ENCODE measurements at regions not wholly inside any gene's neighbourhood (a gene's known extent, or its start where the extent isn't known, plus 50 kb on each side); places are given as distances from the start of the nearest gene placed in this dataset.
A peak's percentile ranks its signal among the peaks of the same experiment; 100 is the strongest.
"Not testable (repeated sequence)": the region's sequence is repeated elsewhere in the genome, so short reads cannot be mapped to it uniquely, and the experiment has no call there.

DNA sequence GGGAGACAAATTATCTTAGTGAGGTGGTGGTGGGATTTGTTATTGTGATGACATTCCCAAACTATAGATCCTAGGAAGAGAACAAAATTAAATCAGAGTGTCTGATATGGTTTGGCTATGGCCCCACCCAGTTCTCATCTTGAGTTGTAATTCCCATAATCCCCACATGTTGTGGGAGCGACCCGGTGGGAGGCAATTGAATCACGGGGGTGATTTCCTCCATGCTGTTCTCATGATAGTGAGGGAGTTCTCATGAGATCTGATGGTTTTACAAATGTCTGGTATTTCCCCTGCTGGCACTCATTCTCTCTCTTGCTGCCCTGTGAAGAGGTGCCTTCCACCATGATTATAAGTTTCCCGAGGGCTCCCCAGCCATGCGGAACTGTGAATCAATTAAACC lies 62.0 kb downstream of the RPL22L1 start:
- no peak for DNase-seq (ENCODE audit: low read depth)
- TF ChIP-seq, protein P1, sequence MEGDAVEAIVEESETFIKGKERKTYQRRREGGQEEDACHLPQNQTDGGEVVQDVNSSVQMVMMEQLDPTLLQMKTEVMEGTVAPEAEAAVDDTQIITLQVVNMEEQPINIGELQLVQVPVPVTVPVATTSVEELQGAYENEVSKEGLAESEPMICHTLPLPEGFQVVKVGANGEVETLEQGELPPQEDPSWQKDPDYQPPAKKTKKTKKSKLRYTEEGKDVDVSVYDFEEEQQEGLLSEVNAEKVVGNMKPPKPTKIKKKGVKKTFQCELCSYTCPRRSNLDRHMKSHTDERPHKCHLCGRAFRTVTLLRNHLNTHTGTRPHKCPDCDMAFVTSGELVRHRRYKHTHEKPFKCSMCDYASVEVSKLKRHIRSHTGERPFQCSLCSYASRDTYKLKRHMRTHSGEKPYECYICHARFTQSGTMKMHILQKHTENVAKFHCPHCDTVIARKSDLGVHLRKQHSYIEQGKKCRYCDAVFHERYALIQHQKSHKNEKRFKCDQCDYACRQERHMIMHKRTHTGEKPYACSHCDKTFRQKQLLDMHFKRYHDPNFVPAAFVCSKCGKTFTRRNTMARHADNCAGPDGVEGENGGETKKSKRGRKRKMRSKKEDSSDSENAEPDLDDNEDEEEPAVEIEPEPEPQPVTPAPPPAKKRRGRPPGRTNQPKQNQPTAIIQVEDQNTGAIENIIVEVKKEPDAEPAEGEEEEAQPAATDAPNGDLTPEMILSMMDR (conservative IDR thresholded peaks at IDR 0.05; ENCODE audit: low read depth, low read length), result no peak
- no peak overlapping the region for H3K4me3 ChIP-seq (ENCODE audit: low read depth, low read length)

DNA sequence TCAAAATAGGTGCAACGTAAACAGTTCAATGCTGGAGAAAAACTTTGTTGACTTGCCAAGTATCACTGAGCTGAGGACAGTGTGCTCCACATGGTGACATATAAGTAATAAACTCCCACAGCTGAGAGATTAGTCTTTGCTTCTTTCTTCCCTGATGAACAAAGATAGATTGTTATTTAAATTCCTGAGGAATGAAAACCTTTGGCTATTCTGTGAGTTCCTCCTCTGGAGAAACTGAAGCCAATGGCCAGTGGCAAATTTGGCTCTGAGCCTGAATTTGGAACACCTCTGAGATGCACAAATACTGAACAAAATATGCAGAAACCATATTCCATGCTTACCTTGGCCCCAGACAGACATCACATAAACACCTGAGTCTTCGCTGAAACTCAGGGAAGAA lies 63.3 kb downstream of the RPL22L1 start:
- no peak overlapping the region for H3K4me3 ChIP-seq (ENCODE audit: low read depth, low read length)
- TF ChIP-seq, protein P1 (conservative IDR thresholded peaks at IDR 0.05; ENCODE audit: low read depth, low read length), result no peak
- DNase-seq (ENCODE audit: low read depth), result no peak

DNA sequence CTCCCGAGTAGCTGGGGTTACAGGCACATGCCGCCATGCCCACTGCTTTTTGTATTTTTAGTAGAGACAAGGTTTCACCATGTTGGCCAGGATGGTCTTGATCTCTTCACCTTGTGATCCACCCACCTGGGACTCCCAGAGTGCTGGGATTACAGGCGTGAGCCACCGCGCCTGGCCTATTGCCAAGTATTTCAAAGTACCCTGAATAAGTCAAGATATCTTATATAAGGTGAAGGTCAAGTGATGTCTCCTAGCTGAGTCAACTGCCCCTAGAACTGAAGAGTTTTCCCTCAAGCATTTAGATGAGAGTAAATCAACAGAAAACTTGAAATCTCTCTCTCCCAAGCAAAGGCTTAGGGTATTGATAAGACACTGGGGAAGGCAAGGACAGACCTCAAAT lies 63.9 kb downstream of the RPL22L1 start:
- DNase-seq (ENCODE audit: low read depth), result no peak
- H3K4me3 ChIP-seq (ENCODE audit: low read depth, low read length), result no peak overlapping the region
- TF ChIP-seq, protein P1 (conservative IDR thresholded peaks at IDR 0.05; ENCODE audit: low read depth, low read length), result no peak

DNA sequence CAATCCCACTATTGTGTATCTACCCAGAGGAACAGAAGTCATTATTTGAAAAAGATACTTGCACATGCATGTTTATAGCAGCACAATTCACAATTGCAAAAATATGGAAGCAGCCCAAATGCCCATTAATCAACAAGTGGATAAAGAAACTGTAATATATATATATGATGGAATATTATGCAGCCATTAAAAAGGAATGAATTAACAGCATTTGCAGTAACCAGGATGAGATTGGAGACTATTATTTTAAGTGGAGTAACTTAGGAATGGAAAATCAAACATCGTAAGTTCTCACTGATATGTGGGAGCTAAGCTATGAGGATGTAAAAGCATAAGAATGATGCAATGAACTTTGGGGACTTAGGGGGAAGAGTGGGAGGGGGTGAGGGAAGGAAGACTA lies 64.7 kb downstream of the RPL22L1 start:
- DNase-seq (ENCODE audit: low read depth); H3K4me3 ChIP-seq (ENCODE audit: low read depth, low read length): not testable (repeated sequence)

DNA sequence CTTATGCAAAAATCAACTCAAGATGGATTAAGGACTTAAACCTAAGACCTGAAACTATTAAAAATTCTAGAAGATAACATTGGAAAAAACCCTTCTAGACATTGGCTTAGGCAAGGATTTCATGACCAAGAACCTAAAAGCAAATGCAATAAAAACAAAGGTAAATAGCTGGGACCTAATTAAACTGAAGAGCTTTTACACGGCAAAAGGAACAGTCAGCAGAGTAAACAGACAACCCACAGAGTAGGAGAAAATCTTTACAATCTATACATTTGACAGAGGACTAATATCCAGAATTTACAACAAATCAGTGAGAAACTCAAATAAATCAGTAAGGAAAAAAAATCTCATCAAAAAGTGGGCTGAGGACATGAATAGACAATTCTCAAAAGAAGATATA lies 65.4 kb downstream of the RPL22L1 start:
- not testable (repeated sequence) for H3K4me3 ChIP-seq (ENCODE audit: low read depth, low read length); DNase-seq (ENCODE audit: low read depth)

DNA sequence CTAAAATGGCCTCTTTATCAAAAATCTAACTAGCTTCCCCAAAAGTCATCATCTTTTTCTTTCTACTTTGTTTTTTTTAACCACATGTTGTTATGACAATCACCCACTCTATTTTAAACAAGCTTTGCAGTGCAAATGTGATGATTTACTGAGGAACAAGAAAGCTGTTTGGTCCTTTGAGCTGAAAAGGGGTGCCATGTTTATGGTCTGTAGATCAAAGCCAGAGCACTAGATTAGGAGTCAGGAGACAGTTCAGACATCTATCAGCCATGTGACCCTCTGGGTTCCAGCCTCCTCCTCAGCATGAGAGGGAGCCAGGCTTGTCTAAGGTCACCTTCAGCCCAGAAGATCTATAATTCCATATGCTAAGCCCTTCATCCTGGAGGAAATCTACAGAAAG lies 65.9 kb downstream of the RPL22L1 start:
- no peak for DNase-seq (ENCODE audit: low read depth)
- TF ChIP-seq, protein P1 (conservative IDR thresholded peaks at IDR 0.05; ENCODE audit: low read depth, low read length), result no peak
- no peak overlapping the region for H3K4me3 ChIP-seq (ENCODE audit: low read depth, low read length)

DNA sequence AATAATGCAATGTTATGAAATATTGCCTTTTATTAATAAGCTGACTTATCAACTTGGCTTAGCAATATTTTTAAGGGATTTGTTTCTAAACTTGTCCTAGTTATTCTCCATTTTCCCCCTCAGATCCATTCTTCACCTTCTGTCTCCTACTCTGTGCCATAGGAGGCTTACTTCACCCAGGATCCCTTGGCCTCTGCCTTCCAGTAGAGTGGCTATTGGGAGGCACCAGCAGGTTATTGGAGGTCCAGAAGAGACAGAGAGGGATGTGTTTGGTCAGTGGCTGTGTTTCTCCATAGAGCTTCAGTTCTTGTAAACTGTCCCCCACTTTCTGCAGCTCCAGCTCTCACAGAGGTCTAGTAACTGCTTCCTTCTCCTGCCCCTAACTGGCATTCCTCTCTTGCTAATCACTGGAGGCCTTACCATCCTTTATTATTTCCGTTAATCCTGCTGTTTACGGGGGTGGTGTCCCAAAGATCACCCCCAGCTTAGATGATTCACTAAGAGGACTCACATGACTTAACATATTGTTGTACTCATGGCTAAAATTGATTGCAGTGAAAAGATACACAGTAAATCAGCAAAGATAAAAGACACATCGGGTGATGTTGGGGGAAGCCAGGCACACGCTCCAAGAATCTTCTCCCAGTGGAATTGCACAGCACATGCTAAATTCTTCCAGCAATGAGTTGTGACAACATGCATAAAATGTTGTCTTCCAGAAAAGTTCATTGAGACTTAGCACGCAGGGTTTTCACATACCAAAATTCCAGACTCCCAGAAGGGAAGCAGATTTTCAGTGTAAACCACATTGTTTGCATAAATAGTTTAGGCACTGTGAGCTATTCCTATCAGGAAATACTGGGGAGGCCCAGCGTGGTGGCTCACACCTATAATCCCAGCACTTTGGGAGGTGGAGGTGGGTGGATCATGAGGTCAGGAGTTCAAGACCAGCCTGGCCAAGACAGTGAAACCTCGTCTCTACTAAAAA lies 67.5 kb downstream of the RPL22L1 start:
- H3K4me3 ChIP-seq (ENCODE audit: low read depth, low read length), result no peak overlapping the region
- DNase-seq (ENCODE audit: low read depth), result peak; percentile 52
- TF ChIP-seq, protein P1 (conservative IDR thresholded peaks at IDR 0.05; ENCODE audit: low read depth, low read length), result no peak

DNA sequence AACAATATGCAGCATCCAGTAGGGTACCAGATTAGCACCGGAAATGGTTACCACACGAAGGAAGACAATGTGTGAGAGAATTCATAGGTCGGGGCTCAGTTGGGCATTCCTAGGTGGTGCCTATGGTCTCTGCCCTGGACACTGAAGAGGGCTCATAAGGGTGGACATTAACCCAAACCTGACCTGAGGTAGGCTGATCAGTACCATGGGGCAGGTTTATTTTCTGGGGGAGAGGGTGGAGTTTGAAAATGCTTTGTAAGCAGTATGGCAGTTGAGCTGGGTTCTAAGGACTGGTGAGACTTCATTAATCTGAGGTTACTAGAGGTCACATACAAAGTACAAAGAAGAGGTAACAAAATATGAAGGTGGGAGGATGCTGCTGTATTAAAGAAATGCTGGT lies 68.4 kb downstream of the RPL22L1 start:
- DNase-seq (ENCODE audit: low read depth), result no peak
- no peak overlapping the region for H3K4me3 ChIP-seq (ENCODE audit: low read depth, low read length)
- TF ChIP-seq, protein P1 (conservative IDR thresholded peaks at IDR 0.05; ENCODE audit: low read depth, low read length), result no peak

DNA sequence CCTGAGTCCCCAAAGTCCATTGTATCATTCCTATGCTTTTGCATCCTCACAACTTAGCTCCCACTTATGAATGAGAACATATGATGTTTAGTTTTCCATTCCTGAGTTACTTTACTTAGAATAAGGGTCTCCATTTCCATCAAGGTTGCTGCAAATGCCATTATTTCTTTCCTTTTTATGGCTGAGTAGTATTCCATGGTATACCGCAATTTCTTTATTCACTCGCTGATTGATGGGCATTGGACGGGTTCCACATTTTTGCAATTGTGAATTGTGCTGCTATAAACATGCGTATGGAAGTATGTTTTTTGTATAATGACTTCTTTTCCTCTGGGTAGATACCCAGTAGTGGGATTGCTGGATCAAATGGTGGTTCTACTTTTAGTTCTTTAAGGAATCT lies 69.7 kb downstream of the RPL22L1 start:
- DNase-seq (ENCODE audit: low read depth); H3K4me3 ChIP-seq (ENCODE audit: low read depth, low read length): not testable (repeated sequence)
